Effector memory CD4-positive, alpha-beta T cell (primary cell): ENCODE measurements at regions not wholly inside any gene's neighbourhood (a gene's known extent, or its start where the extent isn't known, plus 50 kb on each side); places are given as distances from the start of the nearest gene placed in this dataset.
"Not testable (repeated sequence)": the region's sequence is repeated elsewhere in the genome, so short reads cannot be mapped to it uniquely, and the experiment has no call there.

Source experiments
- DNase-seq, 3 donors: peaks; one replicate each; pipeline ENCODE4 v3.0.0-alpha.2; 2020
- H3K27ac ChIP-seq: 2 replicates; pipeline ENCODE4 v1.7.0; 2013; ENCODE audit warnings: mild to moderate bottlenecking, low read length, moderate library complexity; ENCODE audit not compliant: insufficient read depth, poor library complexity, severe bottlenecking
- H3K27me3 ChIP-seq: replicated peaks from 2 replicates; pipeline ENCODE4 v1.7.0; 2013; ENCODE audit warnings: mild to moderate bottlenecking, low read length; ENCODE audit not compliant: insufficient read depth, control insufficient read depth, poor library complexity, severe bottlenecking
- H3K36me3 ChIP-seq: 2 replicates; pipeline ENCODE4 v1.7.0; 2013; ENCODE audit warnings: mild to moderate bottlenecking, low read length, moderate library complexity; ENCODE audit not compliant: control insufficient read depth, insufficient read depth
- H3K4me1 ChIP-seq: 2 replicates; pipeline ENCODE4 v1.7.0; 2013; ENCODE audit warnings: low read length, mild to moderate bottlenecking; ENCODE audit not compliant: control insufficient read depth, insufficient read depth, poor library complexity, severe bottlenecking
- H3K4me3 ChIP-seq: 2 replicates; pipeline ENCODE4 v1.7.0; 2013; ENCODE audit warnings: low read length, low read depth, mild to moderate bottlenecking; ENCODE audit not compliant: insufficient read depth, poor library complexity, severe bottlenecking
- H3K9me3 ChIP-seq: 2 replicates; pipeline ENCODE4 v1.7.0; 2013; ENCODE audit warnings: mild to moderate bottlenecking, low read length, moderate library complexity; ENCODE audit not compliant: control insufficient read depth

GRCh38 chr3:87755852-87756251 lies 303.0 kb downstream of the CGGBP1 start:
- no peak for DNase-seq

DNA sequence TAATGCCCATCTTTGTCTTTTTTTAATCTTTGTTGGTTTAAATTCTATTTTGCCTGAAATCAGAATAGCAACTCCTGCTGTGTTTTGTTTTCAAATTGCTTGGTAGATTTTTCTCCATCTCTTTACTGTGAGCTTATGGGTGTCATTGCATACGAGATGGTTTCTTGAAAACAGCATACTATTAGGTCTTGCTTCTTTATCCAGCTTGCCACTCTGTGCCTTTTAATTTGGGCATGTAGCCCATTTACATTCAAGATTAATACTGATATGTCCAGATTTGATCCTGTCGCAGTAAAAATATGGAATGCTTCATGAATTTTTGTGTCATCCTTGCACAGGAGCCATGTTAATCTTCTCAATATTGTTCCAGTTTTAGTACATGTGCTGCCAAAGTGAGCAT lies 316.6 kb downstream of the CGGBP1 start:
- H3K4me3 ChIP-seq: no peak overlapping the region
- no peak overlapping the region for H3K27ac ChIP-seq
- H3K36me3 ChIP-seq: no peaks in the 10 kb centered on the region
- H3K27me3 ChIP-seq: no peaks in the 10 kb centered on the region
- no peak for DNase-seq
- H3K9me3 ChIP-seq: no peaks in the 10 kb centered on the region
- H3K4me1 ChIP-seq: no peaks in the 10 kb centered on the region

More at GRCh38 chr3:87755852-87756251, 303.0 kb downstream of the CGGBP1 start:
- H3K27me3 ChIP-seq: no peaks in the 10 kb centered on the region
- H3K27ac ChIP-seq: no peak overlapping the region
- no peaks in the 10 kb centered on the region for H3K9me3 ChIP-seq
- no peaks in the 10 kb centered on the region for H3K4me1 ChIP-seq
- H3K36me3 ChIP-seq: no peaks in the 10 kb centered on the region
- H3K4me3 ChIP-seq: no peak overlapping the region

GRCh38 chr3:87740894-87741293 lies 317.9 kb downstream of the CGGBP1 start:
- H3K4me1 ChIP-seq, DNase-seq, H3K9me3 ChIP-seq, H3K27ac ChIP-seq, H3K27me3 ChIP-seq, H3K4me3 ChIP-seq, H3K36me3 ChIP-seq: not testable (repeated sequence)

- H3K9me3 ChIP-seq, H3K4me3 ChIP-seq, H3K4me1 ChIP-seq, H3K27ac ChIP-seq, DNase-seq, H3K36me3 ChIP-seq, H3K27me3 ChIP-seq: not testable (repeated sequence)
These were observed 321.0 kb downstream of the CGGBP1 start for GRCh38 chr3:87737817-87738216.

DNA sequence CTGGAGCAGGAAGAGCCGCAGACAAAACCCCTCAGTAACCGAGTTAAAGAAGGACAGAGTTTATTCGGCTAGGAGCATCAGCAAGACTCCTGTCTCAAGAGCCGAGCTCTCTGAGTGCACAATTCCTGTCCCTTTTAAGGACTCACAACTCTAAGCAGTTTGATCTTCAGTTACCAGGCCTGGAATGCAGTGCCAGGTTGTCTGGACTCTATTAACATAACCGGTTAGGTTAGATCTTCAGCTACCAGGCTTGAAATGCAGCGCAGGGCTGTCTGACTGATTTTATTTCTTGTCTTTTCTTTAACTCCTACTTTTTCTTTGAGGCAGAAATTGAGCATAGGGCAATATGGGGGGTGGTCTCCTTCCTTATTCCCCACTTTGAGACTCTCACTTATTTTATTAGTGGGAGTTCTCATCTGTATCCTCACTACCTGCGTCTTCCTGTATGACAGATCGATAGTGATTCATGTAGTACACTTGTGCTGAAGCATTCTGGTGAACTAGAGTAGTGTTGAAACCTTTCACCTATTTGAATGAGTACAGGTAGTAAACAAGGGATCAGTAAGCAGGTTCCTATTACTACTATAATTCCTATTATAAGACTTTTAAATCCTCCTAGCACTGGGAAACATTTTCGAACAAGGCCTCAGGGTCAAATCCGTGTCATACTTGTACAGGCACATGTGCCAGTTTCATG lies 325.0 kb downstream of the CGGBP1 start:
- Histone ChIP-seq H3K4me3 (no peak overlapping the region), H3K4me1 (no peaks in the 10 kb centered on the region), H3K27ac (no peak overlapping the region), H3K36me3 (no peaks in the 10 kb centered on the region), H3K9me3 (no peaks in the 10 kb centered on the region), H3K27me3 (no peaks in the 10 kb centered on the region)
- DNase-seq: no peak

DNA sequence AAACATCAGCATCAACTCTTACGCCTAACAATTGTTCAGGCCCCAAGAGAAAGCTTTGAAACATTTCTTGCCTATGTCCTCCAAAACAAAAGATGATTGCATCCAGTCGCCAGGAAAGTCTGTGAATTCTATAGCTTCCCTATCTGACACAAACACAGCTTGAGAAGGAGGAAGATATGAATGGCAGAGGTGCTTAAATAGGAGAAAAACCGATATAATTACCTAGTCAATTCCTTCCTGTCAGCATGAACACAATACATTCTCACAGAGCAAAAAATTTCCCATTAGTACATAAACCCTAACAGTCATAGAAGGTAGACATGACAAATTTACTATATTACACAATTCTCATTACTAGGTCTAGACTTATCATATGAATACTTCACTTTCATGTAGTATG lies 326.5 kb downstream of the CGGBP1 start:
- H3K9me3 ChIP-seq: no peaks in the 10 kb centered on the region
- no peak overlapping the region for H3K27ac ChIP-seq
- no peaks in the 10 kb centered on the region for H3K27me3 ChIP-seq
- DNase-seq: no peak
- no peak overlapping the region for H3K4me3 ChIP-seq
- H3K36me3 ChIP-seq: no peaks in the 10 kb centered on the region
- no peaks in the 10 kb centered on the region for H3K4me1 ChIP-seq

- Histone ChIP-seq H3K27ac (no peak overlapping the region), H3K36me3 (no peaks in the 10 kb centered on the region), H3K9me3 (no peaks in the 10 kb centered on the region), H3K4me3 (no peak overlapping the region), H3K27me3 (no peaks in the 10 kb centered on the region), H3K4me1 (no peaks in the 10 kb centered on the region)
- no peak for DNase-seq
These were observed 331.0 kb downstream of the CGGBP1 start for GRCh38 chr3:87727783-87728182.

DNA sequence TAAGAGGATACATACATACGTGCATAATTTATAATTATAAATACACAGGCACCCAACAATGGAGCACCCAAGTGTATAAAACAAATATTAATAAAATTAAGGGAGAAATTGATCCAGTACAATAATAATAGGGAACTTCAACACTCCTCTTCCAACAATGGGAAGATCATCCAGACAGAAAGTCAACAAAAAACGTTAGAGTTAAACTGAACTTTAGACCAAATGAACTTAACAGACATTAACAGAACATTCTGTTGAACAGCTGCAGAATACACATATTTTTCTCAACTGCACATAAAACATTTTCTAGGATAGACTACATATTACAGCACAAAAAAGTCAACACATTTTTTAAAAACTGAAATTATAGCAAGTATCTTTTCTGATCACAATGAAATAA lies 339.7 kb downstream of the CGGBP1 start:
- Histone ChIP-seq H3K4me3 (no peak overlapping the region), H3K27ac (no peak overlapping the region), H3K4me1 (no peaks in the 10 kb centered on the region), H3K27me3 (no peaks in the 10 kb centered on the region), H3K36me3 (no peaks in the 10 kb centered on the region), H3K9me3 (no peaks in the 10 kb centered on the region)
- no peak for DNase-seq

DNA sequence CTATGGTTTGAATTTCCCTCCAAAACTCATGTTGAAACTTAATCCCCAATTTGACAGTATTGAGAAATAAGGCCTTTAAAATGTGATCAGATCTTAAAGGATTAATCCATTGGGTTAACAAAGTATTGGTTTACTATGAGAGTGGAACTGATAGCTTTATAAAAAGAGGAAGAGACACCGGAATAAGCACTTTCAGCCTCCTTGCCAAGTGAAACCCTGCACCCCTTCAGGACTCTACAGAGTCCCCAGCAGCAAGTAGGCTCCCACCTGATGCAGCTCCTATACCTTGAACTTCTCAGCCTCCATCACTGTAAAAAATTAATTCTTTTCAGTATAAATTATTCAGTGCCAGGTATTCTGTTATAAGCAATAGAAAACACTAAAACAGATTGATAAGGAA lies 348.3 kb downstream of the CGGBP1 start:
- Histone ChIP-seq H3K4me1 (no peaks in the 10 kb centered on the region), H3K9me3 (no peaks in the 10 kb centered on the region), H3K36me3 (no peaks in the 10 kb centered on the region), H3K27ac (no peak overlapping the region), H3K4me3 (no peak overlapping the region), H3K27me3 (no peaks in the 10 kb centered on the region)
- no peak for DNase-seq

DNA sequence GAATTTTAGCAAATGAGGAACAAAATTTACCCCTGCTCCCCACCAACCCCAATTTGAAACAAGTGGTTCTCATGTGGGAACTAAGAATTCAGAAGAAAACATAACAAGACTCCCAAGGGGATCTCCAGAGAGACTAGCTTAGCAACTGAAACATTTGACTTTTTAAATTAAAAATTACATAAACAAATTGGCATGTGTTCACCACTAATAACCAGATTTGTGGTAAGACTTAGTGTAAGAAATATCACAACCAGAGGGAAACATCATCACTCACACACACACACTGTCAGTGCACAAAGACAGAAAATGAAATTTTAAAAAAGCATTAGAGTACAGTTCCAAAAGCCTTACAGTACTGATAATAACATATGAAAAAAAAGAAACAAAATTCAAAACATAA lies 348.8 kb downstream of the CGGBP1 start:
- Histone ChIP-seq H3K27ac (no peak overlapping the region), H3K4me3 (no peak overlapping the region), H3K4me1 (no peaks in the 10 kb centered on the region), H3K27me3 (no peaks in the 10 kb centered on the region), H3K9me3 (no peaks in the 10 kb centered on the region), H3K36me3 (no peaks in the 10 kb centered on the region)
- DNase-seq: no peak
